ENCODE measurements at regions not wholly inside any gene's neighbourhood (a gene's known extent, or its start where the extent isn't known, plus 50 kb on each side); places are given as distances from the start of the nearest gene placed in this dataset.
"Not testable (repeated sequence)": the region's sequence is repeated elsewhere in the genome, so short reads cannot be mapped to it uniquely, and the experiment has no call there.

DNA sequence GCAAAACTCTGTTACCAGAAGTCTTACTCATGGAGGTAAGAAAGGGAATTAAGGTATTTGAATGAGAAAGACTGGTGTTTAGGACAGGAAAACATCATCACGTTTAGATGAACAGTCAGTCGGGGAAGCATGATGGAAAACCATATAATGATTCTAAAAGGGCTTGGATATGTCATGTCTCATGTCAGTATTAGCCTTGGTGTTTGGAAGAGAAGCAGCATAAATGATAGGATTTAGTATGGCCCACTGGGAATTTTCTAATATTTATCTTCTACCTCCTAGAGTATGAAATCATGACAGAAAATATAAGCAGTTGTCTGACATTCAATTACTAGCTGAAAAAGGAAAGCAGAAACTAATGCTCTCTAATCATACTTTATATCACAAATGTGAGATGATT is 1643.6 kb upstream of the CELF4 start:
- FAIRE-seq (no peak), DNase-seq (ENCODE audit: low spot score) (no peak)

DNA sequence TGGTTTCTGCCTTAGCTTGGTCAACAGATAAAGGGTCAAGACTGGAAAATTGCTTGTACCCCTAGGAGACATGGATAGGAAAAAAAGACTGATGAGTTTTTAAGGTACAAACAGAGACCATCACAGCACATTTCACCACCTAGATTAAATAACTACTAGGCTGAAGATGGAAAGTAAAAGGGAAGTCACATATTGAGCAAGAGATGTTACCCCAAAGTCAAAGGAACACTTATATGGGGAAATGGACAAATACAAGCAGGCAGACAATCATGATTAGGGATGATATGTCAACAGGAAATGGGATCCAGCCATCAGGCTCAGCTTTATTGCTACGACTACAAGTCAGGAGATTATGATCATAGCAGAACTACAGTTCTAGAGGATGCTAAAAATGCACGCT is 1643.1 kb upstream of the CELF4 start:
- FAIRE-seq: no peak

DNA sequence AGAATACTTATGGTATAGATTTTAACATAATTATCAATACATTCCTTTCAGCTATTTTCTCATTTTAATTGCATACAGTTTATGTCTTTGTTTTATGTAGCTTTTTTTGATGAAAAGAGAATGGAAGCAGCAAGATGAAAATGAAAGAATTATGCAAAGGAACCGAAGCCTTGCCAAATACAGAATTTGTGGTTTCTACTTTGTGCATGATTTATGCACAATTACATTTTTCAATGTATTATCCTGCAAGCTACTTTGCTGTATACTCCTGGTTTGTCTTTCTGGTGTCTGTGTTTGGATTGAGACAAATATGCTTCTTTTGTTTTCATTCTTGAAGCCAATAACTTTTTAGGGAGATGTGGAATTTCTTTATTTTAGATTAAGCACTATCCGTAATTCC is 1642.6 kb upstream of the CELF4 start:
- DNase-seq (ENCODE audit: low spot score) (no peak), FAIRE-seq (no peak)

More for the DNA sequence above, 1643.1 kb upstream of the CELF4 start:
- no peak for DNase-seq (ENCODE audit: low spot score)

DNA sequence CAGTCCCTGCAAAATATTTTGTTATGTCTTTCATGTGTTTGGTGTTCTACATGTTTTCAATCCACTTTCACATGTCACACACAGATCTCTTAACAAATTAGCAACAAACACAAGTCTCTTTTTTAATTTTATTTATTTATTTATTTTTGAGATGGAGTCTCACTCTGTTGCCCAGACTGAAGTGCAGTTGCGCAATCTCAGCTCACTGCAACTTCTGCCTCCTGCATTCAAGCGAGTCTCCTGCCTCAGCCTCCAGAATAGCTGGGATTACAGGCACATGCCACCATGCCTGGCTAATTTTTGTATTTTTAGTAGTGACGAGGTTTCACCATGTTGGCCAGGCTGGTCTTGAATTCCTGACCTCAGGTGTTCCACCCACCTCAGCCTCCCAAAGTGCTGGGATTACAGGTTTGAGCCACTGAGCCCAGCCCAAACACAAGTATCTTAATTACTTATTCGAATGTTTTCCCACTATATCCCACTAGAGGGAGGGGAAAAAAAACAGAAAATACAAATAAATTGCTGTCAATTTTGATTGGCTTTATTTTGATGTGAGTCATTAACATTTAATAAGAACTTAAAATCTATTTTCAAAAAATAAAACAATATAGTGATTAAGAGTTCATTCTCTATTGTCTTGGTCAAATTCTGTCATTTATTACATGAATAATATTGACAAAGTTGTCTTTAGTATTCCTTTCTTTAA is 1641.0 kb upstream of the CELF4 start:
- not testable (repeated sequence) for DNase-seq (ENCODE audit: low spot score); FAIRE-seq

DNA sequence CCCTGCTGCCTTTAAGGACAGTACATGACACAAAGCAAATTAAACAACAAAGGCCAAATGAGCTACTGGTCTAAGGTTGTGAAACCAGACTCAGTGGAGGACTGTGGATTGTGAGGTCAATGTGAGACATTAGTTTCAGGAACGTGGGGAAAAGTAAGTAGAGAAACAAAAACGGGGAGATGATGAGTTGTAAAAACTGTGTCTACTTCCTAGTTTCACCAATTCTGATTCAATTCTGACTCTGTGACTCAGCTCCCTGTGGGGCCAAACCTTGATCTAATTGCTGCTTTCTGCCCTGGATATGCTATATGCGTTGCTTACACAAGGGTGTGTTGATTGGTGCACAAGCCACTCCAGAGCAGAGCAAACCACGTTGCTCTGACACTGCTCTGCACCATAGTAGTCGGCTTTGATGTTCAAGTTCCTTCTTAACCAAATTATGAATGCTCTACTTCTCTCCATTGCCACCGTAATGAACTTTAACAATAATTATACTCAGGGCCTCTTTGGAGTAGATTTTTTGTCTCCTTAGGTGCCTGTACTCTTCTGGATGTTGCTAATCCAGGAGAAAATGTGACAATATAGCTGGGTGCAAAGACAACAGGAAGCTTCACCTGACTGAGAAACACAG is 1640.1 kb upstream of the CELF4 start:
- FAIRE-seq: no peak

DNA sequence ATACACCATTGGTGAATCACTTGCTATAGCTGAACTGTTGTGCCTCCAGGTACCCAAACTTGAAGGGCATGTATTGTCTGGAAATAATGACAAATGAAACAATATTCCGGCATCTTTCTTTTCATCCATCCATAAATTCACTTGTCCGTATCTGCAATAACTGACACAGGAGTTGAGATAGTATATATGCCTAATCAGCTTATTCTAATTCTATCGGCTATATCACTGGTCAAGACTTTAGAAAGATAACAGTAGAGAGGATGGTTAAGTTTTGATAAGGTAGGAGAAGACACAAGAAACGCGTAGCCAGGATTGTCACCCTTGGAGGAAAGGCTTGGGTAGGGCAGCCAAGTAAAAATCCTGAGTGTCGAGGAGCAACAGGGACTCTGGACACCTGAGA is 1634.6 kb upstream of the CELF4 start:
- FAIRE-seq: no peak
- no peak for DNase-seq (ENCODE audit: low spot score)

More for the DNA sequence above, 1640.1 kb upstream of the CELF4 start:
- DNase-seq (ENCODE audit: low spot score): no peak

DNA sequence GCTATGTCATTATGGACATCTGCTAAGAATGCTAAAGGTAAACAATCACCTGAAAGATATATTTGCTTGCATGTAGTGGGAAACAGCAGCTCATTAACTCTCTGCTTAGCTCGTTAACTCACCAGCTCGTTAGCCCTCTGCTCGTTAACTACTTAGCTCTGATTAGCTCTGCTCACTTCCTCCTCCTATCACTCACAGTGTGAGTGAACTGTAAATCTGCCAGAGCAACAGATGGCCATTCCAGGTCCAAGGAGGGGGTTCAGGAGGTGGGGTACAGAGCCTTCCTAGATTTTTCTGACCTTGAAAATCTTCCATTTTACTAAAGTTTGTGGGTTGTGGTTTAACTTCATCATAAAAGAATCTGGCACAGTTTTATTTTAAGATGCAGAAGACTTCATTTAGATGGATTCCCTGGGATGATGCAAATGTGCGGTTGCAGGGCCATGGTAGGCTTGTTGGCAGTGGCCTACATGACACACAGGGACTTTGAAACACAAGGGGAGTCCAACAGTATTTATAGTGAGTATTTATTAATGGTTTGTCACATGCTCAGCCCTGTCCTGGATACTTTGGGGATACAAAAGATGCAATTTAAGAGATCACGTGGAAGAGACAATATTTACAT is 1633.7 kb upstream of the CELF4 start:
- FAIRE-seq (no peak), DNase-seq (ENCODE audit: low spot score) (no peak)

DNA sequence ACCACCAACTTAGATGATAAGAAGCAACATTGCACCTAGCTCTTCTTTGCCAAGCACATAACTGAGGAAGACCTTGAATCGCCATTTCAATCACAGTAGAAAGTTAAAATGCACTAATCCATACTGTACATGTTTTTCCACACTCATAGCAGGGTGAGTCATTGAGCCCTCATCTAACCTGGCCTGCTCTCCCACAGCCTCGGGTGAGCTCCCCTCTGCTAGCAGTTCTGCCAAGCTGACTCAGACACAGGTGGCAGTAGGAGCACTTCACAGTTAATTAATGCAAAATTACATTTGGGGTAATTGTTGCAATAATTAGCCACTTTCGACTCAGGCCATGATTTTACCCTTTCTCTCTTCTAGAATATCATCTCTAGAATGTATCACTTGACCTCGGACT is 1632.8 kb upstream of the CELF4 start:
- FAIRE-seq: no peak
- peak; percentile 16 for DNase-seq (ENCODE audit: low spot score)

DNA sequence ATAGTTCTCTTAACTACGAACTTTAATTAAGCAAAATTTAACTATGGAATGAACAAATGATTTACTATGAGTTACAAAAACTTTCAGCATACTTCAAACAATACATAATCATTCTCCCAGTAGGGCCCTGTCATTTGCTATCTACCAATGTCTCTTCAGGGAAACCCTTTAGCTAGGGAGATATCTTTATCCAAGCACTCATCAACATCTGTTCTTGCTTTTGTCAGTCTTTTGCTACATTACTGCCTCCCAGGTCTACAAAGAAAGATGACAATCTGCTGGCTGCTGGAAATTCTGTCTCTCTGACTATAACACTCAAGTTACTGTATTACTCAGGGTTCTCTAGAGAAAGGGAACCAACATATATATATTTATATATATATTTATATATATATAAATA is 1626.3 kb upstream of the CELF4 start:
- DNase-seq (ENCODE audit: low spot score): no peak

DNA sequence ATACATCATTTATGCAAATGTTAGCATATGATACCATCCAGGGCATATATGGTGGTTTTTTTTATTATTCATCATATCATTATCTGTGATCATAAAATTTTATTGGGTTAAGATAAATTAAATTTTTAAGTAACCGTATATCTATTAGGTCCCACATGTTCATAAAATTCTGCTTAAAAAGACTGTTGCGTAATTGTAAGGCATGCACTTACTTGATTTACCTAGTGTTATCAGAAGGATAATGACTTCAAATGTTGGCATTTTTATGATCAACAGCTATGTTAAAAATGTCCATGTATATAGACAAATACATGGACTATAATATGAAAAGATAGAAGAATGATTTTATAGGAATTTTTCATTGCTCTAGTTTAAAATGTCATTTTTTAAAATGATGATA is 1625.5 kb upstream of the CELF4 start:
- no peak for FAIRE-seq
- no peak for DNase-seq (ENCODE audit: low spot score)

More for the DNA sequence above, 1626.3 kb upstream of the CELF4 start:
- no peak for FAIRE-seq

DNA sequence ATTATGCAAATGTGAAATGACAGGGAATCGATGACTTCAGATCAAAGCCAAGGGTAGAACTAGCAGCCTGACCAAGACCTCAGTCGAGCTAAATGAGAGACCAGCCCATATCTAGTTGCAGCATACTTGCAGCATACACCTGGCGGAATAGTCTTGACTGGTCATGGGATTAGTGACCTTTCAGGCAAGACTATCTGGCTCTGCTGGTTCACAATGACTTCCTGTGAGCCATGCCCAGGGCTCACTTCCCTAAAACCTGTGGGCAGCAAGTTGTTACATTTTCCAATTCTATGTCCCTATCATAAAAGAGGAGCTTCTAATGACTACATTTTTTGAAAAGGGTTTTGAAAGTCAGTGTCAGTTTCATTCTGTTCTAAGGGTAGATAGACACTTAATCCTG is 1624.9 kb upstream of the CELF4 start:
- FAIRE-seq: no peak
- no peak for DNase-seq (ENCODE audit: low spot score)

DNA sequence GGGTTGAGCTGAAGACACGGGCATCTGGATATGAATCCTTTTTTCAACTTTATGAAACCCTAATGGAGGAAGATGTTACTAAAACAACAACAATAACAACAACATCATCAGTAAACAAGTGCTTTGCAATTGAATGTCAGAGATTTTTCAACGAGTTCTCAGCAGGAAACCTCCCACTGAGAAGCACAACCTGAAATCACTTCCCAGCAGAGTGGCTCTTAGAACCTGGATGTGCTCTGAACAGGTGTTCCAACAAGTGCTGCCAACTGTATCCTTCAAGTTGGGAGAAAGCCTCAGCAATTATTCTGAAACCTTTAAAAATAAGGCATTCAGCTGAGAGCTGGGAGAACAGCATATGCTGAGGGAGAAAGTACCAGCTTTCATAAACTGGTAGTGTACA is 1622.7 kb upstream of the CELF4 start:
- DNase-seq (ENCODE audit: low spot score) (no peak), FAIRE-seq (no peak)

DNA sequence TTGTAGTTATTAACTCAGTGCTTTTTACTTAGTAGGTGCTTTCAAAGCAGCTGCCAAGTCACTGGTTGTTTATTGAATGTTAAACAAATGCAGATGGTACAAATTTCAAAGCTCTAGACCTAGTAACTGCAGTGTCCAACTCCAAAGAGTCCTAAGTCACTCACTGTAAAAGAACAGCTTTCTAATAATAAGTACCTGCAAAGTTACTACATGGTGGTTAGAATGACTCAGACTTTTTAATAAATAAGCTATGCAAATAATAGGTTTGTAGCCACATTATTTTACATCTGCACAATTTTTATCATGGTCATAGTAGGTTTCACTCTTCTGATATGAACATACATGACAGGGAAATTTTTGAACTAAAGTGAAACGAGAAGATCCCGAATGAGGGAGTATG is 1620.4 kb upstream of the CELF4 start:
- FAIRE-seq (no peak), DNase-seq (ENCODE audit: low spot score) (no peak)

DNA sequence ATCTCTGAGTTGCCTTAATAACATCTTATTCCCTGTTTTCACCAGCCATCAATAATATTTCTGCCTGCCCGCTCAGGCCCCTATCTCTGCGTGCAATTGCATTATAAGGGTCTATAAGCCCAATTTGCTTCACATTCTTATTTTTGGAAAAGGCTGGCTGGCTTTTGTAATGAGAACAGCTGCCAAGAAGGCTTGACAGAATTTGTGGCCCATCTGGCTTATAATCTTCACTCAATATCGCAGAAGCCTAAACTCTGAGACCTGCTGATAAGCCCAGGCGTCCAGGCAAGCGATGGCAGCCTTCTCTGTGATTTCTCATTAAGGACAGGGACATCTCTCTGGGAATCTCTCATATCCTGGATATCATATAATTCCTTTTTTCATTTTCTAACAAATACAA is 1618.6 kb upstream of the CELF4 start:
- no peak for DNase-seq (ENCODE audit: low spot score)
- no peak for FAIRE-seq

DNA sequence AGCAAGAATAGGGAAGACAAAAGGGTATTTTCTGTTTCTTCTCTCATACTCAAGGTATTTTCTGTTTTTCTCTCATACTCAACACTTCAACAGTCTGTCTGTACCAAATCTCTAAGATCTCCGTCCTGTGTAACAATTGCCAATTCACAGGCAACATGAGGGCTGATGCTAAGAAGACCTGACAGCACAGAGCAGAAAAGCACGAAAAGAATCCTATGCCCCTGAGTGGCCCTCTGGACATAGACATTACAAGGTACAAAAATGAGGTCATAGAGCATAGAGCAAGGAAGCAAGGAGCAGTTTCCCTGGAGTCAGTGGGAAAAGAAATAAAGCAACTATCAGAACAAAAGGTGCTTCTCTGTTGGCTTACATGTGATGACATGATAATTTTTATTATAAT is 1612.6 kb upstream of the CELF4 start:
- no peak for FAIRE-seq
- no peak for DNase-seq (ENCODE audit: low spot score)

DNA sequence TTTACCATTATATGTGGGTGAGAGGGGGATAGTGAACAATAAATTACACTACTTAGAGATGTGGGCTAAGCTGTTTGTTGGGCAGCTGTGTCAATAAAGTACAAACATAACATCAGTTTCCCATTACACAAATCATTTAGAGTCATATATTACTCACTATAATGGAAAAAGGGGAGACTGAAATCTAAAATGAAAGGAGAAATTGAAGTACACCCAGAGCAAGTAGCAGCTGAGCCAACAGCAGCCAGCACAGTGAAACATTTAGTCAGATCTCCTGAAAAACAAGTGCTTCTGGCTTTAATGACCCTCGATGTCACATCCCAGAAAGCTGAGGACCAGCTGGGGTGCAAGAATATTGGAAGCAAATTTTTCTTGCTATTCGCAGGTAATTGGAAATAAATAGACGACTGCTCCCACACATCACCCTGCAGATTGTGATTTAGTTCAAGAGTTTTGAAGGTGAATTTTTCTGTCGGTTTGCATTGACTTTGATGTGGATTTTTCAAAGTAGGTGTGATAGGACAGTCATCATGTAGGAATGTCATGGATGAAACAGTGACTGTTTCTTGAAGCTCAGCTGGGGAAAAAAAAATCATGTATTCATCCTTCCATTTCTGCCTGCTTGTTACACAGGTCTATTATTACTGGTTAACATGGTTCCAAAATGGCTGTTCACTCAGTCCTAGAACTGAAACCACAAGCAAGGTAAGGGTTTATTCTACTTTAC is 1607.3 kb upstream of the CELF4 start:
- FAIRE-seq: no peak

DNA sequence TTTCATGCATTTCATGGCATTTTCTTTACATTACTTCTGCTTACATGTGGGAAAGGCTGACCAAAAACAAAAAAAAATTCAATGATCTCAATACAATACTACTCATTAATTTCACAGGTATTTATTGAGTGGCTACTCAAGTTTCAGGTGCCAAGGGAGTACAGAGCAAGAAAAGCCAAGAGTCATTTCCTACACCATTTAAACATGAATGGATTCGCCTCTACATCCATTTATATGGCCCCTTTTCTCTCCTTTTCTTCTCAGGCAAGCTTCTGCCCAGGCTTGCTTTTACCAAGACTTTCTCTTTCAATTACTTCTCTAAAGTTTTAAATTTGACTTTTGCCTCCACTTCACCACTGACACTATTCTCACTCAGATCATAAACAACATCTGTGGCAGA is 1603.1 kb upstream of the CELF4 start:
- DNase-seq (ENCODE audit: low spot score) (no peak), FAIRE-seq (no peak)

More for the DNA sequence above, 1607.3 kb upstream of the CELF4 start:
- peak; percentile 28 for DNase-seq (ENCODE audit: low spot score)

DNA sequence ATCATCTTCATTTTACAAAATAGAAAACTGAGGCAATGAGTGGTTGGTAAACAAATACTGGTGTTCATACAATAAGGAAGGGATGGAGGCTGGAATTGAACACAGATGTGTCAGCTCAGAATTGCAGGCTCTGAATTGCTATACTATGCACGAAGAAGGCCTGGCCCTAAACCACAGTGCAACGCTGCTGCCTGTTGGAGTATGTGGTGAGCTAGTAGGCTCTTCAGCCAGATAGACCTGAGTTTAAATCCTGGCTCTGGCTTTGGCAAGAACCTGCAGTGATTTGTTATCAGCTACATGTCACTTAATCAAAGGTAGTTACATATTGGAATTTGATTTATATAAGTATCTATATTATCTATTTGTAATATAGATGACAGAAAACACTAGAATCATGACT is 1602.4 kb upstream of the CELF4 start:
- DNase-seq (ENCODE audit: low spot score) (no peak), FAIRE-seq (no peak)

DNA sequence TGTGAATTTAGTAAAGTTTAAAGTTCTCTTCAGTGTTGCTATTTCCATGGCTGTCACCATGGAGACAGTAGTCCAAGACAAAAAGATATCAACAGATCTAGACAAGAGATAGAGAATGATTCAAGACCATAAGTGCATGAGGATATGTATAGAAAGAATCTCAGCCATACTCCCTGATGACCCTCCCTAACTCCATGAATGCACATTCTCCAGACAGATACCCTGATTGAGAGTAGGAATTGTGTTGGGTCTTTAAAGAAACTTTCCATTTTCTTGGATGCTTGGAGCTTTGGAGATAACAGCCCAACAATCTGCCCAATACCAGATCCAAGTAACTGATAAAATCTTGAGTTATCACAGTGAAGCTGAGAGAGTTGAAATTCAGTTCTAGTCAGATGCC is 1601.2 kb upstream of the CELF4 start:
- FAIRE-seq (no peak), DNase-seq (ENCODE audit: low spot score) (no peak)

DNA sequence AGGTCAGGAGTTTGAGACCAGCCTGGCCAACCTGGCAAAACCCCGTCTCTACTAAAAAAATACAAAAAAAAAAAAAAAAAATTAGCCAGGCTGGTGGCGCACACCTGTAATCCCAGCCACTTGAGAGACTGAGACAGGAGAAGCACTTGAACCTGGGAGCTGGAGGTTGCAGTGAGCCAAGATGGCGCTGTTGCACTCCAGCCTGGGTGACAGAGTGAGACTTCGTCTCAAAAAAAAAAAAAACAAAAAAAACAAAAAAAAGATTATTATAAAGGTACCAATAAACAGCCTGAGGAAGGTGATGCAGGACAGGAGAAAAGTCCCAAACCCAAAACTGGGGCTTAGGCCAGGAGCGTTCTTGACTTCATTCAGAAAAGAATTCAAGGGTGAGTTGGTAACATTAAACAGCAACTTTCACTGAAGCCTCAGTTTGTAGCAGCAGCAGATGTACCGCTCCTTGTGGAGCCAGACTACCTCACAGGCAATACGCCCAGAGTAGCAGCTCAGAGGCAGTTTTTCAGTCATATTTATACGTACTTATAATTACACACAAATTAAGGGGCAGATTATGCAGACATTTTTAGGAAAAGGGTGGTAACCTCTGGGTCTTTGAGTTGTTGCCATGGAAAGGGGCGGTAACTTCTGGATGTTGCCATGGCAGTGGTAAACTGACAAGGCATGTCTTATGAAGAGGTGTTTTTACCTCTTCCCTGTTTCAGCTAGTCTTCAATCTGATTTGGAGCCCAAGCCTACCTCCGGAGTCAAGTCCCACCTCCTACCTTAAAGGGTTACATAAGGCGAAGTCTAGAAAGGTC is 1596.6 kb upstream of the CELF4 start:
- DNase-seq (ENCODE audit: low spot score): no peak
- FAIRE-seq: no peak

DNA sequence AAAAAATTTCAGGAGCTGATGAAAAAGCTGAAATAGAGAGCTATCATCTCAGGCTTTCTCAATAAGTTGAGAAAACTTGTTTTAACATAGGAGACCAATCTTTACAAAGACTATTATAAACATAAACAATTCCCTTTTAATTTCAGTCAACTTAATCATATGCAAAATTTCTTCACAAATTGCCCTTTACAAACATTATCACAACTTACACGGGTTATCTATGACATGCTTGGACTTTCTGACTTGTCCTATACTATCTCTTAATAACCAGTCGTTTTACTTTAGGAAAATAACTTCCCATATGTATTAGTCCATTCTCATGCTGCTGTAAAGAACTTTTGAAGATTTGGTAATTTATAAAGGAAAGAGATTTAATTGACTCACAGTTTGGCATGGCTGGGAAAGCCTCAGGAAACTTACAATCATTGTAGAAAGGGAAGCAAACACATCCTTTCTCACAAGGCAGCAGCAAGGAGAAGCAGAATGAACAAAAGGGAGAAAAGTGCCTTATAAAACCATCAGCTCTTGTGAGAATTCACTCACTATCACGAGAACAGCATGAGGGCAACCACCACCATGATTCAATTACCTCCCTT is 1583.7 kb upstream of the CELF4 start:
- FAIRE-seq: no peak
- DNase-seq (ENCODE audit: low spot score): no peak
